Ishikawa (cell line): ENCODE measurements at regions not wholly inside any gene's neighbourhood (a gene's known extent, or its start where the extent isn't known, plus 50 kb on each side); places are given as distances from the start of the nearest gene placed in this dataset.
A peak's percentile ranks its signal among the peaks of the same experiment; 100 is the strongest.

Experiments used
- CEBPB ChIP-seq: IDR thresholded peaks from 2 replicates; pipeline ENCODE4 v1.6.1; 2012
- CREB1 ChIP-seq: IDR thresholded peaks from 2 replicates; pipeline ENCODE4 v1.6.1; 2012; ENCODE audit warnings: low read depth
- EGR1 ChIP-seq: IDR thresholded peaks from 2 replicates; pipeline ENCODE4 v1.6.1; 2012
- EP300 ChIP-seq: IDR thresholded peaks from 2 replicates; pipeline ENCODE4 v1.6.1; 2012; ENCODE audit warnings: borderline replicate concordance
- FOXM1 ChIP-seq: IDR thresholded peaks from 2 replicates; pipeline ENCODE4 v1.6.1; 2012; ENCODE audit warnings: low read depth, borderline replicate concordance
- NFIC ChIP-seq: IDR thresholded peaks from 2 replicates; pipeline ENCODE4 v1.6.1; 2012
- RAD21 ChIP-seq: IDR thresholded peaks from 2 replicates; pipeline ENCODE4 v1.6.1; 2012; ENCODE audit warnings: low read depth
- TAF1 ChIP-seq: IDR thresholded peaks from 2 replicates; pipeline ENCODE4 v1.6.1; 2012; ENCODE audit warnings: low read depth, mild to moderate bottlenecking
- TCF12 ChIP-seq: IDR thresholded peaks from 2 replicates; pipeline ENCODE4 v1.6.1; 2012; ENCODE audit warnings: low read depth
- TEAD4 ChIP-seq: IDR thresholded peaks from 2 replicates; pipeline ENCODE4 v1.6.1; 2012
- YY1 ChIP-seq: IDR thresholded peaks from 2 replicates; pipeline ENCODE4 v1.6.1; 2012; ENCODE audit warnings: low read depth
- ZBTB7A ChIP-seq: IDR thresholded peaks from 2 replicates; pipeline ENCODE4 v1.6.1; 2012; ENCODE audit warnings: low read depth
- TF ChIP-seq, protein P1 (sequence below): IDR thresholded peaks from 2 replicates; pipeline ENCODE4 v1.6.1; 2012; ENCODE audit warnings: low read depth, mild to moderate bottlenecking
- TF ChIP-seq, protein P2 (sequence below): IDR thresholded peaks from 2 replicates; pipeline ENCODE4 v1.6.1; 2012
- TF ChIP-seq, protein P3 (sequence below): IDR thresholded peaks from 2 replicates; pipeline ENCODE4 v1.6.1; 2012

DNA sequence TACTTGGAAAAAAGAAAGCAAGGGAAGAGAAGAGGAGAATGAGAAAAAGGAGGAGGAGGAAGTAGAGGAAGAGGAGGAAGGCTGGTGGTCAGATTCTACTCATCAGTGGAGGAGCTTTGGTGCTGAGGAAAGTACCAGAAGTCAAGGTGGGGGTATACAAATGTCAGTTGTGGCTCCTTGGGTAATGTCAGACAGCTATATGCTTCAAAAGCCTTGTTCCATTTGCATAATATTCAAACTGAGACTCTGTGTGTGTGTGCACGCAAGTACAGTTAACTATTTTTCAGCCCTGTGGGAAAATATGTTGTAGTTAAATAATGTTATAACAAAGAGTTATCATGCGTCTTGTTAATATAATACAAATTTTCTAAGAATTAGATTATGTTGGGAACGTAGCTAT, 609.7 kb downstream of the PDCD6IP start:
- TF ChIP-seq FOXM1 (no peak), EP300 (no peak), TEAD4 (no peak)

DNA sequence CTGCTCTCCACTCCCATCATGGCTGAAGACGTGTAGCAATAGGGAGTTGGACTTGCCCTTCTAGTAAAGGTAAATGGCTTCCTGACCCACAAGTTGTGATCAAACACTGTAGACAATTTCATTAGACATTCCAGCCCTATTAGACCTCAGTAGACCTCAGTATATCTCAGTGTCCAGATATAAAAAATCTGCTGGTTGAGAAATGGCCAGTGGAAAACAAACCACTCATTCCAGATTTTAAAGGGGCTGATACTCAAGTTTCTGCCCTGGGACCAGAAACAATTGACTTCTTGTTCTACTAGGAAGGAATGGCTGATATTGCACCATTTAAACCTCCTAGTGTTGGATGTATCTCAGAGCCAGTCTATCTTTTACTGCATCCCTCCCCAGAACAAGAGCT, 613.2 kb downstream of the PDCD6IP start:
- no peak for TF ChIP-seq CREB1
- TF ChIP-seq YY1 = no peak
- no peak for TF ChIP-seq EP300
- TF ChIP-seq RAD21 = no peak
- no peak for TF ChIP-seq NFIC
- no peak for TF ChIP-seq TCF12
- TF ChIP-seq ZBTB7A = no peak
- TF ChIP-seq EGR1 = no peak
- TF ChIP-seq, protein P1, sequence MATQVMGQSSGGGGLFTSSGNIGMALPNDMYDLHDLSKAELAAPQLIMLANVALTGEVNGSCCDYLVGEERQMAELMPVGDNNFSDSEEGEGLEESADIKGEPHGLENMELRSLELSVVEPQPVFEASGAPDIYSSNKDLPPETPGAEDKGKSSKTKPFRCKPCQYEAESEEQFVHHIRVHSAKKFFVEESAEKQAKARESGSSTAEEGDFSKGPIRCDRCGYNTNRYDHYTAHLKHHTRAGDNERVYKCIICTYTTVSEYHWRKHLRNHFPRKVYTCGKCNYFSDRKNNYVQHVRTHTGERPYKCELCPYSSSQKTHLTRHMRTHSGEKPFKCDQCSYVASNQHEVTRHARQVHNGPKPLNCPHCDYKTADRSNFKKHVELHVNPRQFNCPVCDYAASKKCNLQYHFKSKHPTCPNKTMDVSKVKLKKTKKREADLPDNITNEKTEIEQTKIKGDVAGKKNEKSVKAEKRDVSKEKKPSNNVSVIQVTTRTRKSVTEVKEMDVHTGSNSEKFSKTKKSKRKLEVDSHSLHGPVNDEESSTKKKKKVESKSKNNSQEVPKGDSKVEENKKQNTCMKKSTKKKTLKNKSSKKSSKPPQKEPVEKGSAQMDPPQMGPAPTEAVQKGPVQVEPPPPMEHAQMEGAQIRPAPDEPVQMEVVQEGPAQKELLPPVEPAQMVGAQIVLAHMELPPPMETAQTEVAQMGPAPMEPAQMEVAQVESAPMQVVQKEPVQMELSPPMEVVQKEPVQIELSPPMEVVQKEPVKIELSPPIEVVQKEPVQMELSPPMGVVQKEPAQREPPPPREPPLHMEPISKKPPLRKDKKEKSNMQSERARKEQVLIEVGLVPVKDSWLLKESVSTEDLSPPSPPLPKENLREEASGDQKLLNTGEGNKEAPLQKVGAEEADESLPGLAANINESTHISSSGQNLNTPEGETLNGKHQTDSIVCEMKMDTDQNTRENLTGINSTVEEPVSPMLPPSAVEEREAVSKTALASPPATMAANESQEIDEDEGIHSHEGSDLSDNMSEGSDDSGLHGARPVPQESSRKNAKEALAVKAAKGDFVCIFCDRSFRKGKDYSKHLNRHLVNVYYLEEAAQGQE = no peak
- TF ChIP-seq, protein P2, sequence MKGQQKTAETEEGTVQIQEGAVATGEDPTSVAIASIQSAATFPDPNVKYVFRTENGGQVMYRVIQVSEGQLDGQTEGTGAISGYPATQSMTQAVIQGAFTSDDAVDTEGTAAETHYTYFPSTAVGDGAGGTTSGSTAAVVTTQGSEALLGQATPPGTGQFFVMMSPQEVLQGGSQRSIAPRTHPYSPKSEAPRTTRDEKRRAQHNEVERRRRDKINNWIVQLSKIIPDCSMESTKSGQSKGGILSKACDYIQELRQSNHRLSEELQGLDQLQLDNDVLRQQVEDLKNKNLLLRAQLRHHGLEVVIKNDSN = no peak
- TF ChIP-seq FOXM1 = no peak
- TF ChIP-seq, protein P3, sequence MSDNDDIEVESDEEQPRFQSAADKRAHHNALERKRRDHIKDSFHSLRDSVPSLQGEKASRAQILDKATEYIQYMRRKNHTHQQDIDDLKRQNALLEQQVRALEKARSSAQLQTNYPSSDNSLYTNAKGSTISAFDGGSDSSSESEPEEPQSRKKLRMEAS = no peak
- TF ChIP-seq TEAD4 = no peak
- TF ChIP-seq CEBPB = no peak
- no peak for TF ChIP-seq TAF1

DNA sequence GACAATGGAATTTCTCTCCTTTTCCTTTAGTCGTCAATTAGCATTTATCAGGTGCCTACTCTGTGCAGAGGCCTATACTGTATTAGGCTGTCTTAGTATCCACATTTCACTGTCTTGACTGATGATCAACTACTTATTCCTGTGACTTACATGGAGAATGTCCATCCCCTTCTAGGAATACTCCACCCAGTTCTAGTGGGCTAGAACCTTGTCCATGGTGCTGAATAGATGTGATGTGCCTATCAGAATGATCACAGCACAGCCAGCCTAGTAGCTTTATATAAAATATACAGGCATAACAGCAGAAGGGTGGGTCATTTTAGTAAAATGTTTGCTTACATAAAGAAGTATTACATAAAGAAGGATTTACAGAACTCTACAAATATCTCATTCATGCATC, 621.4 kb downstream of the PDCD6IP start:
- TF ChIP-seq, protein P1 = peak; percentile 83
- TF ChIP-seq, protein P3 = no peak

DNA sequence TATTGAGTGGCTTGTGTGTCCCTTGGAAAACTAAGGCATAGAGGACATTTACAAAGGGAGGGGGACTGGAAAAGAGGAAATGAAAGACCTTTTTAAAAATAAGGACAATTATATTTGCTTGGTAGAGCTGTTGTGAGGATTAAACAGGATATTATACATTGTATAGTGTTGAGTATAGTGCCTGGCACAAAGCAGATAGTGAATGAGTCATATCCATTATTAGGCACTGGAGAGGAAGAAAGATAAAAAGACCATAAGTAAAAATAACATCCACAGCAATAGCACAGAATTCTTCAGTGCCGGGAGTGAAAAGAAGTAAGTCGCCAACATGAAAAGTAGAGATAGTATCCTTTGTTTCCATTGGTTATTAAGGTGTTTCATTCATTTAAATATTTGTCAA, 623.3 kb downstream of the PDCD6IP start:
- TF ChIP-seq, protein P3 = no peak
- TF ChIP-seq, protein P2 = no peak
- no peak for TF ChIP-seq RAD21
- TF ChIP-seq ZBTB7A = no peak
- TF ChIP-seq, protein P1 = no peak
- TF ChIP-seq EGR1 = no peak
- no peak for TF ChIP-seq NFIC
- no peak for TF ChIP-seq EP300
- no peak for TF ChIP-seq FOXM1
- TF ChIP-seq YY1 = no peak
- TF ChIP-seq TEAD4 = no peak
- TF ChIP-seq TAF1 = no peak
- no peak for TF ChIP-seq TCF12
- no peak for TF ChIP-seq CREB1

DNA sequence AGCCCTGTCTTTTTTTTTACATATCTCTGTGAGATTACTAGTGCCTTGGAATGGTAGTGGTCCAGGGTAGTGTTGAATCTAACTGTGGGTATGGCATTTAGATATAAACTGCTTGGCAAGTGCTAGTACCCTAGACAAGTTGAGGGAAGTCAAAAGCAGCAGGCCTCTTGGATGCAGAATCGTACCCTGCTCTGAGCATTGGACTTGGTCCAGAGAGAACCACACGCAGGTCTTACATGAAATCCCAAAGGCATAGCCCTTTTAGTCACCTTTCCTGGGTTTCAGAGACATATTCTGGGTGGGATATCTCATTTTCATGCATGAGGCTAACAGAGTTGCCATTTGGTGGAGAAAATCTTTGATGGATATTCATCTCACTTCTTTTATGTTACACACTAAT, 641.4 kb downstream of the PDCD6IP start:
- TF ChIP-seq TAF1 (no peak), YY1 (no peak), RAD21 (no peak), ZBTB7A (no peak), EP300 (no peak), TEAD4 (no peak)
- TF ChIP-seq, protein P1 = no peak
- TF ChIP-seq, protein P3 = no peak
